Loucy (cell line): ENCODE measurements at regions not wholly inside any gene's neighbourhood (a gene's known extent, or its start where the extent isn't known, plus 50 kb on each side); places are given as distances from the start of the nearest gene placed in this dataset.

Experiments
- H2AFZ ChIP-seq: fragments of 200-600 bp; sonication (generic); 2 replicates; pipeline ENCODE4 v1.6.0; 2016; ENCODE audit warnings: antibody characterized with exemption, mild to moderate bottlenecking, low read length, moderate library complexity
- H3F3A ChIP-seq: fragments of 200-600 bp; 2 replicates; pipeline ENCODE4 v1.6.0; 2016; ENCODE audit warnings: antibody characterized with exemption, low read depth, mild to moderate bottlenecking
- H3K27me3 ChIP-seq: fragments of 200-600 bp; sonication (generic); 2 replicates; pipeline ENCODE4 v1.6.1; 2014; ENCODE audit warnings: low read length, mild to moderate bottlenecking; ENCODE audit not compliant: insufficient read depth, poor library complexity, severe bottlenecking
- H3K36me3 ChIP-seq: fragments of 200-600 bp; sonication (generic); 2 replicates; pipeline ENCODE4 v1.6.1; 2016; ENCODE audit warnings: low read length; ENCODE audit not compliant: insufficient read depth
- H3K4me1 ChIP-seq: fragments of 200-600 bp; sonication (generic); 2 replicates; pipeline ENCODE4 v1.5.1; 2014; ENCODE audit warnings: low read length, mild to moderate bottlenecking; ENCODE audit not compliant: insufficient read depth, poor library complexity, severe bottlenecking
- H3K4me2 ChIP-seq: fragments of 200-600 bp; sonication (generic); 2 replicates; pipeline ENCODE4 v1.6.0; 2014; ENCODE audit warnings: antibody characterized with exemption, low read length, low read depth, mild to moderate bottlenecking; ENCODE audit not compliant: poor library complexity, severe bottlenecking
- H3K4me3 ChIP-seq: fragments of 200-600 bp; sonication (generic); 2 replicates; pipeline ENCODE4 v1.5.1; 2014; ENCODE audit warnings: low read length, mild to moderate bottlenecking, mixed read lengths; ENCODE audit not compliant: poor library complexity, severe bottlenecking
- H3K79me2 ChIP-seq: fragments of 200-600 bp; sonication (generic); 2 replicates; pipeline ENCODE4 v1.6.1; 2014; ENCODE audit warnings: low read length; ENCODE audit not compliant: insufficient read depth
- H3K9ac ChIP-seq: fragments of 200-600 bp; sonication (generic); 2 replicates; pipeline ENCODE4 v1.6.0; 2014; ENCODE audit warnings: mild to moderate bottlenecking, low read depth, low read length, moderate library complexity; ENCODE audit not compliant: poor library complexity, severe bottlenecking
- H3K9me2 ChIP-seq: fragments of 200-600 bp; sonication (generic); replicated peaks from 2 replicates; pipeline ENCODE4 v1.6.1; 2016; ENCODE audit warnings: low read depth, low read length, mixed read lengths
- H3K9me3 ChIP-seq: fragments of 200-600 bp; sonication (generic); 2 replicates; pipeline ENCODE4 v1.6.1; 2014; ENCODE audit warnings: mild to moderate bottlenecking, antibody characterized with exemption, low read length, low read depth; ENCODE audit not compliant: insufficient read depth
- H4K20me1 ChIP-seq: fragments of 200-600 bp; sonication (generic); 2 replicates; pipeline ENCODE4 v1.6.0; 2014; ENCODE audit warnings: antibody characterized with exemption, low read length, mild to moderate bottlenecking; ENCODE audit not compliant: insufficient read depth, poor library complexity, severe bottlenecking
- EZH2phosphoT487 ChIP-seq: fragments of 200-600 bp; IDR thresholded peaks from 2 replicates; pipeline ENCODE4 v1.6.1; 2018; ENCODE audit warnings: antibody characterized with exemption, mild to moderate bottlenecking, moderate library complexity, borderline replicate concordance
- TF ChIP-seq, protein P1 (sequence below): fragments of 200-600 bp; sonication (generic); conservative IDR thresholded peaks from 2 replicates; pipeline ENCODE4 v1.5.1; 2014; ENCODE audit warnings: mild to moderate bottlenecking, antibody characterized with exemption, low read length

DNA sequence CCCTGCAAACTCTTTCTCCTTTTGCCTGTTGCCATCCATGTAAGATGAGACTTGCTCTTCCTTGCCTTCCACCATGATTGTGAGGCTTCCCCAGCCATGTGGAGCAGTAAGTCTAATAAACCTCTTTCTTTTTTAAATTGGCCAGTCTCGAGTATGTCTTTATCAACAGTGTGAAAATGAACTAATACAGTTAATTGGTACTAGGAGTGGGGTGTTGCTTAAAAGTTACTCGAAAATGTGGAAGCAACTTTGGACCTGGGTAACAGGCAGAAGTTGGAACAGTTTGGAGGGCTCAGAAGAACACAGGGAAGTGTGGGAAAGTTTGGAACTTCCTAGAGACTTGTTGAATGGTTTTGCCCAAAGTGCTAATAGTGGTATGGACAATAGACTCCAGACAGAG lies 359.2 kb upstream of the KHDRBS2 start:
- Histone ChIP-seq H3K4me3 (no peak overlapping the region), H3K4me2 (no peak overlapping the region)

DNA sequence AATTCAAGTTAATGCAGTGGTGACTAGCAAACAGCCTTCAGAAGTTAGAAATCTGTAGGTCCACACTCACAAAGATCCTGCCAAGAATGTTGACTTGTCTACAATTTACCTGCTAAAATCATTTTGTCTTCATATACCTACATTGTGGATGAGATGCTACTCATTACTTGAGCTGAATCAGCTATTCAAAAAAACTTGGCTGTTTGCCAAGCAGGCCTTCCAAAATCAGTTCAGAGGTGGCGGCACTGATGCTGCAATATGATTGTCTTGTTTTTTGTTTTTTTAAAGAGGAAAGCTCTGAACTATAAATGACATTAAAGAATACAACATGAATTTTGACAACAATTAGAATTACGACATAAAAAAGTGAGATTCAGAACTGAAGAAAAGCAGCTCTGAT lies 354.7 kb upstream of the KHDRBS2 start:
- Histone ChIP-seq H3K9me2 (no peaks in the 10 kb centered on the region), H3F3A (no peaks in the 10 kb centered on the region), H3K79me2 (no peaks in the 10 kb centered on the region), H3K4me2 (no peak overlapping the region), H3K4me1 (no peaks in the 10 kb centered on the region), H3K27me3 (no peaks in the 10 kb centered on the region), H4K20me1 (no peaks in the 10 kb centered on the region), H3K36me3 (no peaks in the 10 kb centered on the region), H2AFZ (no peak overlapping the region), H3K9me3 (no peaks in the 10 kb centered on the region), H3K4me3 (no peak overlapping the region), H3K9ac (no peak overlapping the region)
- TF ChIP-seq, protein P1, sequence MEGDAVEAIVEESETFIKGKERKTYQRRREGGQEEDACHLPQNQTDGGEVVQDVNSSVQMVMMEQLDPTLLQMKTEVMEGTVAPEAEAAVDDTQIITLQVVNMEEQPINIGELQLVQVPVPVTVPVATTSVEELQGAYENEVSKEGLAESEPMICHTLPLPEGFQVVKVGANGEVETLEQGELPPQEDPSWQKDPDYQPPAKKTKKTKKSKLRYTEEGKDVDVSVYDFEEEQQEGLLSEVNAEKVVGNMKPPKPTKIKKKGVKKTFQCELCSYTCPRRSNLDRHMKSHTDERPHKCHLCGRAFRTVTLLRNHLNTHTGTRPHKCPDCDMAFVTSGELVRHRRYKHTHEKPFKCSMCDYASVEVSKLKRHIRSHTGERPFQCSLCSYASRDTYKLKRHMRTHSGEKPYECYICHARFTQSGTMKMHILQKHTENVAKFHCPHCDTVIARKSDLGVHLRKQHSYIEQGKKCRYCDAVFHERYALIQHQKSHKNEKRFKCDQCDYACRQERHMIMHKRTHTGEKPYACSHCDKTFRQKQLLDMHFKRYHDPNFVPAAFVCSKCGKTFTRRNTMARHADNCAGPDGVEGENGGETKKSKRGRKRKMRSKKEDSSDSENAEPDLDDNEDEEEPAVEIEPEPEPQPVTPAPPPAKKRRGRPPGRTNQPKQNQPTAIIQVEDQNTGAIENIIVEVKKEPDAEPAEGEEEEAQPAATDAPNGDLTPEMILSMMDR = no peak
- no peak for TF ChIP-seq EZH2phosphoT487

More for the DNA sequence above, 359.2 kb upstream of the KHDRBS2 start:
- no peak overlapping the region for H3K9ac ChIP-seq
- H3K36me3 ChIP-seq = no peaks in the 10 kb centered on the region
- H3K4me1 ChIP-seq = no peaks in the 10 kb centered on the region
- TF ChIP-seq, protein P1 = no peak
- no peak for TF ChIP-seq EZH2phosphoT487
- no peaks in the 10 kb centered on the region for H3K9me3 ChIP-seq
- no peaks in the 10 kb centered on the region for H3F3A ChIP-seq
- H2AFZ ChIP-seq = no peak overlapping the region
- H3K79me2 ChIP-seq = no peaks in the 10 kb centered on the region
- H3K27me3 ChIP-seq = no peaks in the 10 kb centered on the region
- H3K9me2 ChIP-seq = no peaks in the 10 kb centered on the region
- no peaks in the 10 kb centered on the region for H4K20me1 ChIP-seq

GRCh38 chr6:62626661-62627060 lies 340.6 kb upstream of the KHDRBS2 start:
- Histone ChIP-seq H3F3A (no peaks in the 10 kb centered on the region), H3K79me2 (no peaks in the 10 kb centered on the region), H3K4me2 (no peak overlapping the region), H3K9ac (no peak overlapping the region), H3K9me3 (no peaks in the 10 kb centered on the region), H3K9me2 (no peaks in the 10 kb centered on the region), H3K36me3 (no peaks in the 10 kb centered on the region), H2AFZ (no peak overlapping the region), H3K4me3 (no peak overlapping the region), H4K20me1 (no peaks in the 10 kb centered on the region), H3K27me3 (no peaks in the 10 kb centered on the region), H3K4me1 (no peaks in the 10 kb centered on the region)
- no peak for TF ChIP-seq EZH2phosphoT487

- Histone ChIP-seq H4K20me1 (no peaks in the 10 kb centered on the region), H3K79me2 (no peaks in the 10 kb centered on the region), H3K4me3 (no peak overlapping the region), H3K9me2 (no peaks in the 10 kb centered on the region), H3K9me3 (no peaks in the 10 kb centered on the region), H3K27me3 (no peaks in the 10 kb centered on the region), H3F3A (no peaks in the 10 kb centered on the region), H3K4me2 (no peak overlapping the region), H3K9ac (no peak overlapping the region), H2AFZ (no peak overlapping the region), H3K36me3 (no peaks in the 10 kb centered on the region), H3K4me1 (no peaks in the 10 kb centered on the region)
- no peak for TF ChIP-seq EZH2phosphoT487
These were observed 338.0 kb upstream of the KHDRBS2 start for GRCh38 chr6:62623846-62624532.
